B cell (primary cell): ENCODE measurements at regions not wholly inside any gene's neighbourhood (a gene's known extent, or its start where the extent isn't known, plus 50 kb on each side); places are given as distances from the start of the nearest gene placed in this dataset.

Experiments used
- ATAC-seq: fragments of 200-7000 bp; cut with Tn5 transposase; one replicate; pipeline ENCODE4 v1.10.0; 2021; ENCODE audit warnings: low read depth, mild to moderate bottlenecking, moderate number of reproducible peaks, moderate library complexity
- CTCF ChIA-PET: fragments of 350-600 bp; sonication (Branson Sonifier 250); formaldehyde crosslinking; loops from one replicate; lab custom pipeline; 2021; ENCODE audit warnings: antibody characterized with exemption, inconsistent platforms; lab: Charles Lee
- POLR2A ChIA-PET: fragments of 350-600 bp; sonication (Branson Sonifier 250); formaldehyde crosslinking; loops from one replicate; lab custom pipeline; 2021; ENCODE audit warnings: antibody characterized with exemption; lab: Charles Lee
- DNase-seq: peaks from one replicate; pipeline ENCODE4 v3.0.0; 2013
- H2AFZ ChIP-seq: 2 replicates; pipeline ENCODE4 v1.6.1; 2012; ENCODE audit warnings: mild to moderate bottlenecking, low read depth, low read length; ENCODE audit not compliant: insufficient read depth, poor library complexity, severe bottlenecking
- H3K27ac ChIP-seq, 2 donors: 1 replicate in 1 of 2; 2 replicates in 1 of 2; pipeline ENCODE4 v1.5.1; 2012 to 2013; ENCODE audit warnings: low read length in 2 of 2, mild to moderate bottlenecking in 2 of 2, moderate library complexity in 1 of 2
- H3K27me3 ChIP-seq, 4 experiments: fragments of 200-600 bp in 1 of 4; sonication (generic) in 1 of 4; replicated peaks in 1 of 4; 1 replicate in 2 of 4; 2 replicates in 2 of 4; pipeline versions ENCODE4 v1.6.1 to v1.7.0; 2013 to 2016; ENCODE audit warnings: low read length in 3 of 4, mild to moderate bottlenecking in 2 of 4, mixed read lengths in 1 of 4, moderate library complexity in 1 of 4; ENCODE audit not compliant: insufficient read depth in 4 of 4, control insufficient read depth in 3 of 4; ENCODE audit errors: control extremely low read depth in 1 of 4
- H3K36me3 ChIP-seq, 2 experiments: replicated peaks in 1 of 2; 1 replicate in 1 of 2; 2 replicates in 1 of 2; pipeline versions ENCODE4 v1.6.1 to v1.7.1; 2013; ENCODE audit warnings: low read length in 1 of 2; ENCODE audit not compliant: insufficient read depth in 2 of 2, control insufficient read depth in 1 of 2; ENCODE audit errors: control extremely low read depth in 1 of 2, extremely low read depth in 1 of 2
- H3K4me1 ChIP-seq, 2 donors: fragments of 200-600 bp in 1 of 2; sonication (generic) in 1 of 2; 1 replicate in 1 of 2; 2 replicates in 1 of 2; pipeline versions ENCODE4 v1.5.1 to v1.6.1; 2013 to 2017; ENCODE audit warnings: low read length in 2 of 2; ENCODE audit not compliant: control insufficient read depth in 2 of 2, insufficient read depth in 2 of 2
- H3K4me2 ChIP-seq: replicated peaks from 2 replicates; pipeline ENCODE3; 2012; ENCODE audit warnings: mild to moderate bottlenecking, low read depth, low read length; ENCODE audit not compliant: poor library complexity, severe bottlenecking
- H3K4me3 ChIP-seq, 5 experiments: fragments of 200-600 bp in 1 of 5; sonication (generic) in 1 of 5; 1 replicate in 3 of 5; 2 replicates in 2 of 5; pipeline versions ENCODE4 v1.5.1 to v1.7.0; 2011 to 2016; ENCODE audit warnings: low read length in 4 of 5, mild to moderate bottlenecking in 4 of 5, low read depth in 2 of 5, control low read depth in 1 of 5, moderate library complexity in 1 of 5; ENCODE audit not compliant: insufficient read depth in 1 of 5; ENCODE audit errors: control extremely low read depth in 1 of 5, extremely low read depth in 1 of 5
- H3K79me2 ChIP-seq: fragments of 200-600 bp; sonication (generic); one replicate; pipeline ENCODE4 v1.6.0; 2016; ENCODE audit warnings: low read length; ENCODE audit not compliant: control insufficient read depth, insufficient read depth
- H3K9ac ChIP-seq: fragments of 200-600 bp; sonication (generic); 2 replicates; pipeline ENCODE4 v1.6.1; 2017; ENCODE audit warnings: mild to moderate bottlenecking, low read length, moderate library complexity
- H3K9me3 ChIP-seq, 3 donors: one replicate each; pipeline versions ENCODE4 v1.6.1 to v1.7.1; 2013; ENCODE audit warnings: low read length in 2 of 3; ENCODE audit not compliant: control insufficient read depth in 2 of 3, insufficient read depth in 1 of 3; ENCODE audit errors: control extremely low read depth in 1 of 3
- H4K20me1 ChIP-seq: 2 replicates; pipeline ENCODE4 v1.6.0; 2012; ENCODE audit warnings: mild to moderate bottlenecking, low read length; ENCODE audit not compliant: insufficient read depth, control insufficient read depth, poor library complexity, severe bottlenecking
- H3K27ac Mint-ChIP-seq: one replicate; pipeline ENCODE4 v1.8.0; 2021; ENCODE audit warnings: mixed read lengths
- H3K27me3 Mint-ChIP-seq: one replicate; pipeline ENCODE4 v1.8.0; 2021; ENCODE audit warnings: mixed read lengths
- H3K4me1 Mint-ChIP-seq: one replicate; pipeline ENCODE4 v1.8.0; 2021; ENCODE audit warnings: mixed read lengths
- H3K4me3 Mint-ChIP-seq: one replicate; pipeline ENCODE4 v1.8.0; 2021; ENCODE audit warnings: mixed read lengths
- H3K9me3 Mint-ChIP-seq: one replicate; pipeline ENCODE4 v1.8.0; 2022; ENCODE audit warnings: mixed read lengths; ENCODE audit not compliant: insufficient read depth
- CTCF ChIP-seq: fragments of 200-600 bp; IDR thresholded peaks from one replicate; pipeline ENCODE4 v1.8.0; 2022; ENCODE audit warnings: antibody characterized with exemption, mild to moderate bottlenecking
- EZH2 ChIP-seq: IDR thresholded peaks from 2 replicates; pipeline ENCODE4 v1.6.1; 2012; ENCODE audit warnings: borderline replicate concordance, low read depth, mild to moderate bottlenecking, moderate library complexity, low read length; ENCODE audit not compliant: insufficient read depth, poor library complexity, severe bottlenecking
- WGBS: methylation state at CpG from one replicate; pipeline ENCODE4 v1.1.5; 2013; ENCODE audit warnings: missing lambda C conversion rate; ENCODE audit not compliant: insufficient coverage; 5-methylcytosine and 5-hydroxymethylcytosine counted together
- intact Hi-C: fragments of 100-400 bp; cut with micrococcal nuclease; formaldehyde crosslinking; loops from one replicate; pipeline ENCODE4 v1.10.0; 2022

GRCh38 chr3:64443546-64444381, 218.5 kb upstream of the PRICKLE2 start:
- no peak for TF ChIP-seq CTCF
- TF ChIP-seq EZH2 = no peak
- Histone ChIP-seq H3K79me2 (no peaks in the 10 kb centered on the region), H3K9ac (no peak overlapping the region), H3K9me3 (peaks cover 0 to 3% (median 0%) of the 10 kb centered on the region in 3 donors), H3K36me3 (no peaks in the 10 kb centered on the region), H3K27ac (no peak overlapping the region), H3K27me3 (peaks cover 0 to 29% (median 8%) of the 10 kb centered on the region in 4 experiments), H3K4me2 (no peak overlapping the region), H2AFZ (no peak overlapping the region), H3K4me3 (no peak overlapping the region), H3K4me1 (no peaks in the 10 kb centered on the region), H4K20me1 (no peaks in the 10 kb centered on the region)
- ATAC-seq = no peak
- Mint-ChIP-seq H3K4me1 (no peaks in the 10 kb centered on the region), H3K27ac (no peak overlapping the region), H3K27me3 (peaks cover 69% of the 10 kb centered on the region), H3K9me3 (no peaks in the 10 kb centered on the region), H3K4me3 (no peak overlapping the region)
- WGBS = 56% methylated on average over 9 of the region's 16 CpGs
- CTCF ChIA-PET = no interaction called here
- no peak for DNase-seq
- POLR2A ChIA-PET = no interaction called here
- intact Hi-C loops = no loop called here

- no peaks in the 10 kb centered on the region for H4K20me1 ChIP-seq
- H3K9me3 ChIP-seq = peaks cover 0 to 3% (median 0%) of the 10 kb centered on the region in 3 donors
- ChIA-PET POLR2A (no interaction called here), CTCF (no interaction called here)
- DNase-seq (no peak), ATAC-seq (no peak)
- H3K9ac ChIP-seq = no peak overlapping the region
- H3K27ac ChIP-seq = no peak overlapping the region
- H3K4me3 ChIP-seq = no peak overlapping the region
- H3K27ac Mint-ChIP-seq = no peak overlapping the region
- no peak overlapping the region for H3K4me2 ChIP-seq
- H3K4me3 Mint-ChIP-seq = no peak overlapping the region
- WGBS = 42% methylated on average over 3 of the region's 6 CpGs
- no peak overlapping the region for H2AFZ ChIP-seq
- no peaks in the 10 kb centered on the region for H3K9me3 Mint-ChIP-seq
- H3K4me1 ChIP-seq = no peaks in the 10 kb centered on the region
- H3K4me1 Mint-ChIP-seq = no peaks in the 10 kb centered on the region
- TF ChIP-seq CTCF = no peak
- intact Hi-C loops = no loop called here
- H3K27me3 ChIP-seq = peaks cover 0 to 29% (median 7%) of the 10 kb centered on the region in 4 experiments
- H3K79me2 ChIP-seq = no peaks in the 10 kb centered on the region
- H3K36me3 ChIP-seq = no peaks in the 10 kb centered on the region
- H3K27me3 Mint-ChIP-seq = peaks cover 51% of the 10 kb centered on the region
These were observed 216.6 kb upstream of the PRICKLE2 start for GRCh38 chr3:64441861-64442260.
